Uterus (tissue), 2 donors: ENCODE measurements at regions not wholly inside any gene's neighbourhood (a gene's known extent, or its start where the extent isn't known, plus 50 kb on each side); places are given as distances from the start of the nearest gene placed in this dataset.

Source experiments
- CTCF ChIP-seq, 4 experiments: fragments of 200-600 bp in 2 of 4; fragments of 450-650 bp in 2 of 4; sonication (generic) in 2 of 4; IDR thresholded peaks; one replicate each; pipeline ENCODE4 v1.5.1; 2016 to 2019; ENCODE audit warnings: antibody characterized with exemption in 4 of 4, mild to moderate bottlenecking in 2 of 4, moderate library complexity in 1 of 4
- POLR2A ChIP-seq, 2 donors: fragments of 450-650 bp; IDR thresholded peaks; one replicate each; pipeline ENCODE4 v1.6.1; 2016; ENCODE audit warnings: antibody characterized with exemption in 2 of 2, mild to moderate bottlenecking in 1 of 2, moderate library complexity in 1 of 2

GRCh38 chr4:181559637-181560036 lies 683.6 kb upstream of the TENM3 start:
- no peak for TF ChIP-seq CTCF (IDR thresholded peaks at IDR 0.05)
- TF ChIP-seq POLR2A (IDR thresholded peaks at IDR 0.05): no peak
